Central memory CD8-positive, alpha-beta T cell (primary cell): ENCODE measurements at regions not wholly inside any gene's neighbourhood (a gene's known extent, or its start where the extent isn't known, plus 50 kb on each side); places are given as distances from the start of the nearest gene placed in this dataset.

Experiments used
- ATAC-seq: fragments of 150-1000 bp; cut with Tn5 transposase; replicated peaks from 2 replicates; pipeline ENCODE4 v1.10.0; 2022; ENCODE audit warnings: mild to moderate bottlenecking, moderate FRiP score, moderate number of reproducible peaks; ENCODE audit not compliant: poor library complexity, severe bottlenecking; ENCODE audit errors: extremely low read depth
- DNase-seq, 2 donors: peaks; one replicate each; pipeline ENCODE4 v3.0.0; 2021; ENCODE audit warnings: low spot score in 2 of 2
- H3K27ac Mint-ChIP-seq: one replicate; pipeline ENCODE4 v1.8.0; 2022; ENCODE audit warnings: low read depth, mild to moderate bottlenecking, moderate library complexity, mixed read lengths
- H3K27me3 Mint-ChIP-seq: one replicate; pipeline ENCODE4 v1.8.0; 2022; ENCODE audit warnings: mixed read lengths
- H3K36me3 Mint-ChIP-seq: one replicate; pipeline ENCODE4 v1.8.0; 2022; ENCODE audit warnings: mild to moderate bottlenecking, moderate library complexity, mixed read lengths; ENCODE audit not compliant: insufficient read depth
- H3K4me1 Mint-ChIP-seq: one replicate; pipeline ENCODE4 v1.8.0; 2022; ENCODE audit warnings: mixed read lengths
- H3K4me3 Mint-ChIP-seq: one replicate; pipeline ENCODE4 v1.8.0; 2022; ENCODE audit warnings: mild to moderate bottlenecking, moderate library complexity, mixed read lengths
- H3K9me3 Mint-ChIP-seq: one replicate; pipeline ENCODE4 v1.8.0; 2022; ENCODE audit warnings: mixed read lengths

DNA sequence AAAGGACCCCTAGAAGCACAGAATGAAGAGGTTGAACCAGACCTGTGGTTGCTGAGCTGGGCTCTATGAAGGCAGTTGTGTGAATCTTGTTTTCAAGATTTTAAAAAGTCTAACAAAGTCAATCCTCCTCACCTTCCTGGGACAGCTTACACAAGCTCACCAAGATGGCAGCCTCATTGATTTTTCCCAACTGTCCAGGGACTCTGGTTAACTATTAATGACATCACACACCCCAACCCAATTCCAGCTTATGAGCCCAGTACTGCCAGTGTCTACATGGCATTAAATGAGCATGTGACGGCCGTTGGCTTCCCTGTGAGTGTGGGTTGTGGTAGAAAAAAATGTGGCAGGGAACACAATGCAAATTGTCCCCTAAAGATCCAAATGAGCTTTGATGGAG is 137.0 kb downstream of the CHST1 start:
- Mint-ChIP-seq H3K36me3 (no peaks in the 10 kb centered on the region), H3K27me3 (peaks cover 23% of the 10 kb centered on the region), H3K9me3 (peaks cover 5% of the 10 kb centered on the region), H3K4me3 (no peak overlapping the region), H3K4me1 (no peaks in the 10 kb centered on the region), H3K27ac (no peak overlapping the region)
- DNase-seq (no peak), ATAC-seq (no peak)

DNA sequence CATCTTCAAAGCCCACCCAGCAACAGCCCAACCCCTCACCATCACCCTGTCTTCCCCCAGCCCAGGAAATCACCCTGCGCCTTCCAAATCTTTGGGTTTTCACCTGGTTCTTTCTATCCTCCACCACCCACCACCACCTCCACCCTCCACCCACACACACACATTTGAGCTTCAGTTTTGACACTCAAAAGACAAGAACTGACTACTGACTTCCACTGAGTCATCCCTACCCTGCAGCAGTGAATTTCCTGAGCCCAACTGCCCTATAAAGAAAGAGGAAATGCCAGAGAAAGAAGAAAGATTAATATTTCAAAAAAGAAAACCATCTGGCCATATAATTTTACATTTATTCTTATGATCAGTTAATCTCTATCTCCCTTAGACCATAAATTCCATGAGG is 137.5 kb downstream of the CHST1 start:
- no peak overlapping the region for H3K4me3 Mint-ChIP-seq
- ATAC-seq (no peak), DNase-seq (no peak)
- peaks cover 18% of the 10 kb centered on the region for H3K27me3 Mint-ChIP-seq
- H3K4me1 Mint-ChIP-seq = no peaks in the 10 kb centered on the region
- peaks cover 5% of the 10 kb centered on the region for H3K9me3 Mint-ChIP-seq
- H3K36me3 Mint-ChIP-seq = no peaks in the 10 kb centered on the region
- no peak overlapping the region for H3K27ac Mint-ChIP-seq

DNA sequence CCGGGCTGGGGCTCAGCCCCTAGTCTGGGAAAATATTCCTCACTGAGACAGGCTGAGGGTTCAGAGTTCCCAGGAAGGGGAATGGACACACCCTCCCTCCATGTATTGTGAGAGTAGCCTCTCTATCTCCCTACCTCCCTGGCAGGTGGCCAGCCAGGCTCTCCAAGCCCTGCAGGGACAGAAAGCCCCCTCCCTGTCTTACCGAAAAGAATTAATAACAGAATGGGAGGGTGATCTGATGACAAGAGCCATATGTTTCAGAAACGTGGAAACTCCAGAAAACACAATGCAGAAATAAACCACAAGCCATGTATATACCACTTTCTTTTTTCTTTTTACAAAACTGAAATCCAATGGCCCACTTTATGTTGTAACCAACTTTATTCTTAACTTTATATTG is 140.0 kb downstream of the CHST1 start:
- Mint-ChIP-seq H3K27me3 (no peaks in the 10 kb centered on the region), H3K36me3 (no peaks in the 10 kb centered on the region), H3K9me3 (peaks cover 11% of the 10 kb centered on the region), H3K27ac (no peak overlapping the region), H3K4me3 (no peak overlapping the region), H3K4me1 (no peaks in the 10 kb centered on the region)
- DNase-seq (no peak), ATAC-seq (no peak)

DNA sequence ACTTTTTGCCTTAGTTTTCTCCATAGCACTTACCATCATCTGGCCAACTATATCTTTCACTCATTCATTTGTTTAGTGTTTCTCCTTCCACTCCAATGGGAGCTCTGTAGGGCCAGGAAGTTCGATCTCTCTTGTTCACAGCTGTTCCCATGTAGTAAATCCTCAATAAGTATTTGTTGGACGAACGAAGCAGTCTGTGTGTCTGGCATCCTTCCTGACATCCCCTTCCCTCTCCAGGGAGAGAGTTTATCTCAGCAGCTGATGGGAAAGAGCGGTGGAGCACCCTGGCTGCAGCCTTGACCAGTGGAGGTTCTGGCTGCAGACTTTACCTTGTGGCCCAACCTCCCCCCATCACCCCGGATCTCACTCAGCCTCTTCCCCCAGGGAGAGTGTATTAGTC is 141.7 kb downstream of the CHST1 start:
- Mint-ChIP-seq H3K27me3 (no peaks in the 10 kb centered on the region), H3K9me3 (peaks cover 11% of the 10 kb centered on the region), H3K4me3 (no peak overlapping the region), H3K4me1 (no peaks in the 10 kb centered on the region), H3K36me3 (no peaks in the 10 kb centered on the region), H3K27ac (no peak overlapping the region)
- no peak for ATAC-seq
- DNase-seq = no peak

DNA sequence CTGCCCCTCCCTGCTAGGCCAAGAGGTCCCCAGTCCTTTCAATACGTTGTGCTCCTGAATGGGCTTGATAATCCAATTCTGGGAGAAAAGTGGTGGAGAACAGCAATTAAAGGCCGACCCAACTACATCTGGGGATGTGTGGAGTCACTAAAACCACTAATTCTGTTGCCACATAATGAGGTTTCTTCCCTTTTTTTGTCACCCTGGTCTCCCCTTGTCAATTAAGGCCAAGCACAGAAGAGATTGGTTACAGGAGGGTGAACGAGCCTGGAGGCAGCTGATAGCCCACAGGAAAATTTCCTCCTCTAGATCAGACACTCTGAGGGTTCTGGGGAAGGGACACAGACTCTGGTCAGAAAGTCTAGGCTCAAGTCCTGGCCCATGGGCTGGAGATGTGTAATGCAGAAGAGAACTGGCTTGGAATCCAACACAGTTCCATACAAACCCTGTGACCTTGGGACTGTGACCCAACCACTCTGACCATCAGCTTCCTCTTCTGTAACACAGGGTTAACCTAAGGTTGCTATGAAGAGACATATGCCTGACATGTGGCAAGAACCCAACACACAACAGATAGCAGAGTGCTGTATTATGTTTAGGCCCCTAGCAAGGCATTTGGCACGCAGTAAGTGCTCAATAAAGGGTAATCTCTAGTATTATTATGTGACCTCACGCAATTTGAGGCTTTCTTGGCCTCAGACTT is 146.4 kb downstream of the CHST1 start:
- DNase-seq = no peak
- Mint-ChIP-seq H3K9me3 (peaks cover 5% of the 10 kb centered on the region), H3K36me3 (peaks cover 1% of the 10 kb centered on the region), H3K4me1 (no peaks in the 10 kb centered on the region), H3K27ac (no peak overlapping the region), H3K4me3 (no peak overlapping the region), H3K27me3 (no peaks in the 10 kb centered on the region)
- no peak for ATAC-seq

DNA sequence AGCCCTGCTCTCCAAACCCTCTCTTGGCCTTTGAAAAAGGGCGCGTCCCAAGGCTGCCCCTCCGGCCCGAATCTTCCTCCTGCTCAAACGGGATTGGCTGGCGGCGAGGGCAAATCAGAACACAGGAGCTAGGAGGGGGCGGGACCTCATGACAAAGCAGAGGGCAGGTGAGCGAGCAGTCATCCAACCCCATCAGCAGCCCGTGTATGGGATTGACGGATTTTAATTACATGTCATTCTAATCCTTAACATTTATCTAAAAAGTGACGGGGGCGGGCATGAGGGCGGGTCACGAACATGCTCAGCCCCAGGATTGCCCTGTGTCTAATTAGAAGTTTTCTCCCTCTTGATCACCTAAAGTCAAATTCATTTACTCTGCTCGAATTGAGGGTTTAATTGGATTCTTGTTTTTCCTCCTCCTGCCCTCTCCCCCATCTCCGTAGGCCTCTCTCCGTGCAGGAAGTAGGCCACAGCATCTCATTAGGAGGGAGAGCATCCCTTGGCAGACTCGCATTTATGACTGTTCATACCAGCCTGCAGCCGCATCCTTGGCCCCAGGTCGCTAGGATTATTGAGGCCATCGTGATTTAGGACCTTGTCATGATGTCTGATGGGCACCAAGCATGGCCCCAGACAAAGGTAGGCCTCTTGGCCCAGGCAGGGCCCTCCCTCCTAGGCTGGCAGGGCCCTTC is 147.1 kb downstream of the CHST1 start:
- Mint-ChIP-seq H3K27me3 (no peaks in the 10 kb centered on the region), H3K4me1 (no peaks in the 10 kb centered on the region), H3K36me3 (peaks cover 1% of the 10 kb centered on the region), H3K9me3 (peaks cover 5% of the 10 kb centered on the region), H3K4me3 (no peak overlapping the region), H3K27ac (no peak overlapping the region)
- DNase-seq (no peak), ATAC-seq (no peak)

DNA sequence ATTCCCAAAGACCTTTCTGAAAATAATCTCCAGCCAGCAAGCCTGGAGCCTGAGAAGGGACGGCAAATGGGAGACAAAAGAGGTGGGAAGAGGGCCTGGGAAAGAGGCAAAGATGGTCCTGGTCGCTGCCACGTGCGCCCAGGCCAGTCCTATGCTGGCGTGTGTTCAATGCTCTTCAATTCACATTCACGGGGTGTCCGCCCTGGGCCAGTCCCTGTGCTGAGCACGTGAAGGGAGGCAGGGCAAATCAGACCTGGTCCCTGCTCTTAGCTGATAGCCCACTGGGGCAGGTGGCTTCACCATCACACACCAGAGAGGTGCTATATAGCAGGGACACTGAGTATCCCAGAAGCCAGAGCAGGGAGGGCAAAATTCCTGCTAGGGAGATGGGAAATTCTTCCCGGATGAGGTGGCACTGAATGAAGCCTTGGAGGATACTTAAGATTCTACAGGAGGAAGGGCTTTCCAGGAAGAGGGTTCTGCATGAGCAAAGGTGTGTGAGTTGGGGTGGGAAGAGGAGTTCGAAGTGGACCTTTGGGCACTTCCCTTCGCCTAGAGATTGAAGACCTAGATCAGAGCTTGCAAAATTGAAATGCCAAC is 148.2 kb downstream of the CHST1 start:
- H3K4me1 Mint-ChIP-seq = no peaks in the 10 kb centered on the region
- ATAC-seq = no peak
- H3K27me3 Mint-ChIP-seq = no peaks in the 10 kb centered on the region
- H3K9me3 Mint-ChIP-seq = no peaks in the 10 kb centered on the region
- no peak overlapping the region for H3K27ac Mint-ChIP-seq
- H3K4me3 Mint-ChIP-seq = no peak overlapping the region
- peaks cover 1% of the 10 kb centered on the region for H3K36me3 Mint-ChIP-seq
- no peak for DNase-seq

DNA sequence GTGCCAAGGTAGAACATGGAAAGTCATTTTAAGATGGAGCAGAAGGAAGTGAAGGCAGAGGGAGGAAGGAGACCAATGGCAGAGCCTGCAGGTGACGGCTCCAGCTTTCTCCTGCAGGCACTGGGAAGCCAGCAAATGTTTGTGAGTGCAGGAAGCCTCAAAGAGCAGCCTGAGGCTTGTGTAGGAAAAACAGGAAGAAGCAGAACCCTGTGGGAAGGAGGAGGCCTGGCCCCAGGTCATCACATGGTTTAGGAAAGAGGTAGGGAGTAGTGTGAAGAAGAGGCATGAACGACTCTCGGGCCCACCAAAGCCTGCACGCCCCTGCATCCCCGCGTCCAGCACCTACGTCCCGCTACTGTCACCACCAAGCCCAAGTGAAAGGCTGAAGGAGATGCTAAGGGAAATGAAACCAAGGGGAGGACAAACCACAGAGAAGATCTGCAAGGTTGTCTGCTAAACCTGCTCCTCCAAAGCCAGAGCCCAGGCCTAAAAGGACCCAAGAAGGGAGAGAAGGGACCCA is 151.5 kb downstream of the CHST1 start:
- no peak for DNase-seq
- H3K27me3 Mint-ChIP-seq = no peaks in the 10 kb centered on the region
- no peak for ATAC-seq
- H3K9me3 Mint-ChIP-seq = no peaks in the 10 kb centered on the region
- peaks cover 1% of the 10 kb centered on the region for H3K36me3 Mint-ChIP-seq
- no peaks in the 10 kb centered on the region for H3K4me1 Mint-ChIP-seq
- no peak overlapping the region for H3K4me3 Mint-ChIP-seq
- H3K27ac Mint-ChIP-seq = no peak overlapping the region

DNA sequence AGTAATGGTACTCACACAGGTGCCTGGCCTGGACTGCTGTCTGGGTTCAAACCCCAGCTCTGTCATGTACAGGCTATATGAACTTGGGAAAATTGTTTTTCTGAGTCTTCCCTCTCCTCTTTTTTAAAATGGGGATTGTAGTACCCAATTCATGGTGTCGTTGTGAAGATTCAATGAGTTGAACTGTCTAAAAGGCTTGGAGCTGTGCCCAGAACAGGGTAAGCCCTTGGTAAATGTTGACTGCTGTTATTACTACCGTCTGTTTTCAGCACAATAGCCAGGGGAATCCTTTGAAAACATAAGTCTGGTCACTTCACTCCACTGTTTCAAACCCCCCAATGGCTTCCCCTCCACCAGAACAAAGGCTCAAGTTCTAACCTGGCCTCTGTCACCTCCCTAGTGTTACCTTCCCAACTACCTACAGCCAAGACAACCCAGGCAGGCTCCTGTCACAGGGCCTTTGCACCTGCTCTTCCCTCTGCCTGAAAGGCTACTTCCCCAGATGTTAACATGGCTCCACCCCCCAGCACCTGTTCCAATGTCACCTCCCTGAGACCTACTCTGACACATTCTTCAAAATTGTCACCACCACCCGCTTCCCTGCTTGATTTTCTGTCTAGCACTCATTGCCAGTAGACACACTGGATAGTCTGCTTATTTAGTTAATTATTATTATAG is 152.8 kb downstream of the CHST1 start:
- H3K27ac Mint-ChIP-seq = no peak overlapping the region
- no peaks in the 10 kb centered on the region for H3K9me3 Mint-ChIP-seq
- H3K4me1 Mint-ChIP-seq = no peaks in the 10 kb centered on the region
- H3K4me3 Mint-ChIP-seq = no peak overlapping the region
- ATAC-seq = no peak
- peaks cover 9% of the 10 kb centered on the region for H3K27me3 Mint-ChIP-seq
- DNase-seq = no peak
- peaks cover 1% of the 10 kb centered on the region for H3K36me3 Mint-ChIP-seq

DNA sequence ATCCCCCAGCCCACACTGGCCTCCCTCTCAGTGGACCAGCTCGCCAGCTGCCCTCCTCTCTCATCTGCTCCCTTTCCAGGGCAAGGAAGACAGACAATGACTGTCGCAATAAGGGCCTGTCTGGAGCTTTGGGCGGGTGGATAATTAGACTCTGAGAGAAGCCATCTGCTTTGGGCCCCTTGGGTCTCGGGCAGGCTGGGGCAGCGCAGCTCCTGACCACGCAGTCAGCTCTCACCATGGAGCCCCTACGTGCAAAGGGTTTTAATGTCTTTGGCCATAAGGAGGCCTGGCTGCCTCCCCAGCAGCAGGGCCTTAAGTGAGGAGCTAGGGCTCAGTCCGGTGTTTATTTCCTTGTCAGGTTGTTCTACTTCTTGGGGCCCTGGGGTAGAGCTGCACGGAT is 153.9 kb downstream of the CHST1 start:
- H3K4me3 Mint-ChIP-seq = no peak overlapping the region
- no peaks in the 10 kb centered on the region for H3K4me1 Mint-ChIP-seq
- no peak for DNase-seq
- no peaks in the 10 kb centered on the region for H3K36me3 Mint-ChIP-seq
- no peak overlapping the region for H3K27ac Mint-ChIP-seq
- H3K9me3 Mint-ChIP-seq = no peaks in the 10 kb centered on the region
- ATAC-seq = no peak
- H3K27me3 Mint-ChIP-seq = peaks cover 15% of the 10 kb centered on the region

DNA sequence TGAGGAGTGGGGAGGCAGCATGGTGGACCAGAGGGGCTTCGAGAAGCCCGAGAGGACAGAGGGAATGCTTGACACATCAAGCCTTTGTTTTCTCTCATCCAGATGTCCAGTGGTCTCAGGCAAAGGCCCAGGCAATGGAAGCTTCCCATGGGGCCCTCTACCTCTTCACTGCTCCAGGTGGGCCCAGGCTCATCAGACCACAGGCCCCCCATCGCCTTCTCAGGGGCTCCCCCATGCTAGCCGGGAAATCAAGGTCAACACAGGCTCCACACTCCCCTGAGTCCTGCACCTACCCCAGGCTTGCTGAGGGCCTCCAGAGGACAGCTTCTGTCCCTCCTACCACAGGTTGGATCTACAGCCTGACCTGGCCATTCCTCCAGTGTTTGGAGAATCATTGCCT is 157.5 kb downstream of the CHST1 start:
- DNase-seq (no peak), ATAC-seq (no peak)
- Mint-ChIP-seq H3K36me3 (no peaks in the 10 kb centered on the region), H3K27ac (no peak overlapping the region), H3K4me3 (no peak overlapping the region), H3K27me3 (peaks cover 21% of the 10 kb centered on the region), H3K4me1 (no peaks in the 10 kb centered on the region), H3K9me3 (no peaks in the 10 kb centered on the region)

DNA sequence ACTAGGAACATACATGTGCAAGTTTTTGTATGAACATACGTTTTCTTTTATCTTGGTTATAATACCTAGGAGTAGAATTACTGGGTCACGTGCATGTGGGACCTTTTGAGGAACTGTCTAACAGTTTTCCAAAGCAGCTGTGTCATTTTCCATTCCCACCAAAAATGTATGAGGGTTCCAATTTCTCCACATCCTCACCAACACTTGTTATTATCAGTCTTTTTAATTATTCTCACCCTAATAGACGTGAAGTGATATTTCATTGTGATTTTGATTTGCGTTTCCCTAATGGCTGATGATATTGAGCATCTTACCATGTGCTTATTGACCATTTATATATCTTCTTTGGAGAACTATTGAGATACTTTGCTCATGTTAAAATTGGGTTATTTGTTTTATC is 162.1 kb downstream of the CHST1 start:
- Mint-ChIP-seq H3K27ac (no peak overlapping the region), H3K36me3 (no peaks in the 10 kb centered on the region), H3K4me3 (no peak overlapping the region), H3K9me3 (no peaks in the 10 kb centered on the region), H3K27me3 (peaks cover 57% of the 10 kb centered on the region), H3K4me1 (no peaks in the 10 kb centered on the region)
- DNase-seq = no peak
- ATAC-seq = no peak

DNA sequence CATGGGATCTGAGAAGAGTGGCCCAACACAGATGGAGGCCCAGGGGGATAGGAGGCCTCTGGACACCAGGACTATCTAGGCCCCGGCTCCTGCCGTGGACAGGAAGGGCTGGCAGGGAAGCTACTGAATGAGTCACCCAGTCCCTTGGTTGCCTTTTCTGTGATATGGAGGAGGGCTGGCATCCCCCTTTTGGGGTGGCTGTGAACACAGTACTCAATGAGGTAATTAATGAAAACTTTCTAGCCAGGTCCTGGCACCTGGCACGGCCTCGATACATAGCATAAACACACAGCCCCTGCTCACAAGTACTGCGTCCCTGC is 163.2 kb downstream of the CHST1 start:
- ATAC-seq (no peak), DNase-seq (no peak)
- Mint-ChIP-seq H3K9me3 (no peaks in the 10 kb centered on the region), H3K27ac (no peak overlapping the region), H3K4me1 (no peaks in the 10 kb centered on the region), H3K4me3 (no peak overlapping the region), H3K27me3 (peaks cover 55% of the 10 kb centered on the region), H3K36me3 (no peaks in the 10 kb centered on the region)
